ENCODE measurements at regions not wholly inside any gene's neighbourhood (a gene's known extent, or its start where the extent isn't known, plus 50 kb on each side); places are given as distances from the start of the nearest gene placed in this dataset.

GRCh38 chr11:115599125-115599524 lies 94.9 kb upstream of the CADM1 start:
- DNase-seq: no peak
- Histone ChIP-seq H3K4me3 (no peak overlapping the region), H3K9me3 (no peaks in the 10 kb centered on the region), H3K36me3 (no peaks in the 10 kb centered on the region), H3K27me3 (no peaks in the 10 kb centered on the region), H3K4me1 (no peaks in the 10 kb centered on the region), H3K27ac (no peak overlapping the region)
- ATAC-seq (ENCODE audit: low FRiP score in 2 of 2): no peak
- 20 to 53% methylated on average over 1 of the region's 1 CpG for WGBS, 2 donors
- TF ChIP-seq EP300 (IDR thresholded peaks at IDR 0.05) (no peak), POLR2AphosphoS5 (IDR thresholded peaks at IDR 0.05) (no peak), POLR2A (IDR thresholded peaks at IDR 0.05) (no peak)
- TF ChIP-seq, protein P1, sequence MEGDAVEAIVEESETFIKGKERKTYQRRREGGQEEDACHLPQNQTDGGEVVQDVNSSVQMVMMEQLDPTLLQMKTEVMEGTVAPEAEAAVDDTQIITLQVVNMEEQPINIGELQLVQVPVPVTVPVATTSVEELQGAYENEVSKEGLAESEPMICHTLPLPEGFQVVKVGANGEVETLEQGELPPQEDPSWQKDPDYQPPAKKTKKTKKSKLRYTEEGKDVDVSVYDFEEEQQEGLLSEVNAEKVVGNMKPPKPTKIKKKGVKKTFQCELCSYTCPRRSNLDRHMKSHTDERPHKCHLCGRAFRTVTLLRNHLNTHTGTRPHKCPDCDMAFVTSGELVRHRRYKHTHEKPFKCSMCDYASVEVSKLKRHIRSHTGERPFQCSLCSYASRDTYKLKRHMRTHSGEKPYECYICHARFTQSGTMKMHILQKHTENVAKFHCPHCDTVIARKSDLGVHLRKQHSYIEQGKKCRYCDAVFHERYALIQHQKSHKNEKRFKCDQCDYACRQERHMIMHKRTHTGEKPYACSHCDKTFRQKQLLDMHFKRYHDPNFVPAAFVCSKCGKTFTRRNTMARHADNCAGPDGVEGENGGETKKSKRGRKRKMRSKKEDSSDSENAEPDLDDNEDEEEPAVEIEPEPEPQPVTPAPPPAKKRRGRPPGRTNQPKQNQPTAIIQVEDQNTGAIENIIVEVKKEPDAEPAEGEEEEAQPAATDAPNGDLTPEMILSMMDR (IDR thresholded peaks at IDR 0.05): no peak

GRCh38 chr11:115598257-115598901 lies 94.2 kb upstream of the CADM1 start:
- Histone ChIP-seq H3K27ac (no peak overlapping the region), H3K4me3 (no peak overlapping the region), H3K36me3 (no peaks in the 10 kb centered on the region), H3K27me3 (no peaks in the 10 kb centered on the region), H3K4me1 (no peaks in the 10 kb centered on the region), H3K9me3 (no peaks in the 10 kb centered on the region)
- TF ChIP-seq POLR2AphosphoS5 (IDR thresholded peaks at IDR 0.05) (no peak), POLR2A (IDR thresholded peaks at IDR 0.05) (no peak), EP300 (IDR thresholded peaks at IDR 0.05) (no peak)
- TF ChIP-seq, protein P1 (IDR thresholded peaks at IDR 0.05): no peak
- 82 to 83% methylated on average over 3 of the region's 3 CpGs for WGBS, 2 donors
- ATAC-seq (ENCODE audit: low FRiP score in 2 of 2): no peak
- no peak for DNase-seq

DNA sequence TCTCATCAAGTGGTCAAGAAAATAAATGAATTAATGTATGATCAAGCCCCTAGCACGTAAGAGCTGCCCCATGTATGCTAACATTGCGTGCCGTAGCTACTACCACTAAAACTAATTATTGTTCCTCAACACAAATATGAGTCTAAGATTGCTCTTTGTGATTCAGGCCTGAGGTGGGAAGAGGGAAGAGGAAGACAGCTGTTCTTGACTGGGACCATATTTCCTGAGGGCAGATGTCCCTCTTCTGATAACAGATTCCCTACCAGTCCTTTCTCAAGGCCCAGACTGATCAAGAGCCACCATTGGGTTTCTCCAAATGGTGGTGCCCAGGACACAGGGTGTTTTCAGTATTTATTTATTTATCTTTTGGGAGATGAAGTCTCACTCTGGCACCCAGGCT lies 87.2 kb upstream of the CADM1 start:
- peaks cover 0 to 7% (median 3%) of the 10 kb centered on the region in 4 donors for H3K9me3 ChIP-seq
- 95 to 100% methylated on average over 3 of the region's 3 CpGs for WGBS, 2 donors
- TF ChIP-seq EP300 (IDR thresholded peaks at IDR 0.05) (no peak), POLR2AphosphoS5 (IDR thresholded peaks at IDR 0.05) (no peak)
- no peak overlapping the region for H3K4me3 ChIP-seq
- H3K36me3 ChIP-seq: no peaks in the 10 kb centered on the region
- H3K27me3 ChIP-seq: no peaks in the 10 kb centered on the region
- ATAC-seq (ENCODE audit: low FRiP score in 2 of 2): no peak
- no peaks in the 10 kb centered on the region for H3K4me1 ChIP-seq
- no peak for DNase-seq
- H3K27ac ChIP-seq: no peak overlapping the region

DNA sequence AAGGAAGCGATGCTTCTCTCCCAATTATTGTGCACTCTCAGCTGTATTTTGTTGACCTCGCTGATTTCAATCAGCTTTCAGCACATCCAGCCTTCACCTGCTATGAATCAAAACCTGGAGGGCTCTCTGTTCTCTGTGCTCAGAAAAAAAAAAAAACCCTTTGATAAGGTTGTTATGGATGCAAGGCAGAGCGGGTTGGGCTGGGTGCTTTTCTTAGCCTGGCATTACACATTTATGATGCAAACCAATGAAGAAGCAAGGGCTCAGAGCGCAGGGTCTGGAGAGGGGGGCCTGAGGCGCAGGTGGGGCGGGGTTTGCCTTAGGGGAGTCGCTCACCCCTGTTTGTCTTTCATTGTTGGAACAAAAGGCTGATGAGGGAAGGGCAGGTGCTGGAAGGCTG lies 86.0 kb upstream of the CADM1 start:
- H3K9me3 ChIP-seq: peaks cover 0 to 7% (median 3%) of the 10 kb centered on the region in 4 donors
- H3K27ac ChIP-seq: no peak overlapping the region
- WGBS, 2 donors: 71 to 80% methylated on average over 7 of the region's 7 CpGs
- no peaks in the 10 kb centered on the region for H3K4me1 ChIP-seq
- DNase-seq (no peak), ATAC-seq (ENCODE audit: low FRiP score in 2 of 2) (no peak)
- TF ChIP-seq POLR2AphosphoS5 (IDR thresholded peaks at IDR 0.05): no peak
- TF ChIP-seq, protein P1 (IDR thresholded peaks at IDR 0.05): no peak
- no peak for TF ChIP-seq EP300 (IDR thresholded peaks at IDR 0.05)
- TF ChIP-seq POLR2A (IDR thresholded peaks at IDR 0.05): no peak
- no peaks in the 10 kb centered on the region for H3K36me3 ChIP-seq
- no peak overlapping the region for H3K4me3 ChIP-seq
- H3K27me3 ChIP-seq: no peaks in the 10 kb centered on the region

DNA sequence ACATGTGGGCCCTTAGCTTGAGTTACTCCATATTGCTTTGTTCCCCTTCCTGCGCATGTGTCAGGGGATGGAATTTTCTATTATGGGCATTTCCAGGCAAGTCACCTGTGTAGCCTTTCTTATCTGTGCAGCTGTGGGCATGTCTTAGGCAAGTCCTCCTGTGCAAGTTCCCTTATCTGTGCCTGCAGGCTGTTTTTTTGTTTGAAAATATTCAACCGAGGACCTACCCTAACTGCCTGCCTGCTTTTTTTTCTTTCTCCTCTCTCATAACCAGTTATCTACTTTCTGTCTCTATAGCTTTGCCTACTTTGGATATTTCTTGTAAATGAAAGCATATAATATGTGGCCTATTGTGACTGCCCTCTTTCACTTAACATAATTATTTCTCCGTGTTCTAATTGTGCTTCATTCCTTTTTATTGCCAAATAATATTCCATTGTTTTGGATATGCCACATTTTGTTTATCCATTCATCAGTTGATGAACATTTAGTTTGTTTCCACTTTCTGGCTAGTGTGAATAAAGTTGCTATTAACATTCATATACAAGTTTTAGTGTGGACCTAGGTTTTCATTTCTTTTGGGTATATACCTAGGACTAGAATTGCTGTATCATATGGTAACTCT lies 83.6 kb upstream of the CADM1 start:
- DNase-seq (no peak), ATAC-seq (ENCODE audit: low FRiP score in 2 of 2) (no peak)
- Histone ChIP-seq H3K36me3 (no peaks in the 10 kb centered on the region), H3K4me1 (no peaks in the 10 kb centered on the region), H3K9me3 (peaks cover 0 to 7% (median 3%) of the 10 kb centered on the region in 4 donors), H3K4me3 (no peak overlapping the region), H3K27me3 (no peaks in the 10 kb centered on the region), H3K27ac (no peak overlapping the region)
- 93 to 96% methylated on average over 3 of the region's 3 CpGs for WGBS, 2 donors
- TF ChIP-seq EP300 (IDR thresholded peaks at IDR 0.05) (no peak), POLR2AphosphoS5 (IDR thresholded peaks at IDR 0.05) (no peak), POLR2A (IDR thresholded peaks at IDR 0.05) (no peak)
- TF ChIP-seq, protein P1 (IDR thresholded peaks at IDR 0.05): no peak
